ENCODE measurements at regions not wholly inside any gene's neighbourhood (a gene's known extent, or its start where the extent isn't known, plus 50 kb on each side); places are given as distances from the start of the nearest gene placed in this dataset.

DNA sequence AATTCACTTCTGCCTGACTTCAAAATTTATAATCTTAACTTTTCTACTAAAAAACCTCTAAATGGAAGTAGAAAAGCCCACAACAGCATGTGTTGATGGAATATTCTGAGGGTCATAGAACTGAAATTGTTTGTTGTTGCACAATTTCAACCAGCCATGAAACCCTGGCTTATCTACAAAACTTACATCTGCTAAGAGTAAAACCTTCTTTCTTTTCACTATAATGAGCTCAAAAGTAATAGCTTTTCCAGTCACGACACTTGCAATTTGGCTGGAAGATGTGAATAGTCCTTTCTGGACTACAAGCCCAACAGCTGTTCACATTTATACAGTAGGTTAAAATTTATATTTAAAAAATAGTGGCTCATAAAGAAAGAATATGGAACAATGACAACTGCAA lies 250.0 kb downstream of the GPAT3 start:
- H3K36me3 Mint-ChIP-seq = no peaks in the 10 kb centered on the region
- Histone ChIP-seq H3K4me3 (ENCODE audit: low read length) (no peak overlapping the region), H3K4me1 (ENCODE audit: control insufficient read depth, insufficient read depth, low read length) (no peaks in the 10 kb centered on the region), H3K27me3 (ENCODE audit: control insufficient read depth, insufficient read depth, low read length) (no peaks in the 10 kb centered on the region), H3K27ac (ENCODE audit: low read length) (no peak overlapping the region), H3K36me3 (ENCODE audit: control insufficient read depth, insufficient read depth, low read length) (no peaks in the 10 kb centered on the region), H3K9me3 (ENCODE audit: control insufficient read depth, insufficient read depth, low read length) (no peaks in the 10 kb centered on the region)
- no peak for ATAC-seq
- H3K27me3 Mint-ChIP-seq (ENCODE audit: low read depth in 2 of 2) = no peaks in the 10 kb centered on the region
- no peaks in the 10 kb centered on the region for H3K4me1 Mint-ChIP-seq
- intact Hi-C loops (cut with micrococcal nuclease) = no loop called here
- TF ChIP-seq, protein P1, sequence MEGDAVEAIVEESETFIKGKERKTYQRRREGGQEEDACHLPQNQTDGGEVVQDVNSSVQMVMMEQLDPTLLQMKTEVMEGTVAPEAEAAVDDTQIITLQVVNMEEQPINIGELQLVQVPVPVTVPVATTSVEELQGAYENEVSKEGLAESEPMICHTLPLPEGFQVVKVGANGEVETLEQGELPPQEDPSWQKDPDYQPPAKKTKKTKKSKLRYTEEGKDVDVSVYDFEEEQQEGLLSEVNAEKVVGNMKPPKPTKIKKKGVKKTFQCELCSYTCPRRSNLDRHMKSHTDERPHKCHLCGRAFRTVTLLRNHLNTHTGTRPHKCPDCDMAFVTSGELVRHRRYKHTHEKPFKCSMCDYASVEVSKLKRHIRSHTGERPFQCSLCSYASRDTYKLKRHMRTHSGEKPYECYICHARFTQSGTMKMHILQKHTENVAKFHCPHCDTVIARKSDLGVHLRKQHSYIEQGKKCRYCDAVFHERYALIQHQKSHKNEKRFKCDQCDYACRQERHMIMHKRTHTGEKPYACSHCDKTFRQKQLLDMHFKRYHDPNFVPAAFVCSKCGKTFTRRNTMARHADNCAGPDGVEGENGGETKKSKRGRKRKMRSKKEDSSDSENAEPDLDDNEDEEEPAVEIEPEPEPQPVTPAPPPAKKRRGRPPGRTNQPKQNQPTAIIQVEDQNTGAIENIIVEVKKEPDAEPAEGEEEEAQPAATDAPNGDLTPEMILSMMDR (IDR thresholded peaks at IDR 0.05) = no peak
- H3K4me3 Mint-ChIP-seq = no peak overlapping the region
- H3K27ac Mint-ChIP-seq = no peak overlapping the region
- H3K9me3 Mint-ChIP-seq = no peaks in the 10 kb centered on the region
- no CpG with 5 or more reads among the region's 1 CpG for WGBS (ENCODE audit: insufficient coverage)
- no peak for DNase-seq

DNA sequence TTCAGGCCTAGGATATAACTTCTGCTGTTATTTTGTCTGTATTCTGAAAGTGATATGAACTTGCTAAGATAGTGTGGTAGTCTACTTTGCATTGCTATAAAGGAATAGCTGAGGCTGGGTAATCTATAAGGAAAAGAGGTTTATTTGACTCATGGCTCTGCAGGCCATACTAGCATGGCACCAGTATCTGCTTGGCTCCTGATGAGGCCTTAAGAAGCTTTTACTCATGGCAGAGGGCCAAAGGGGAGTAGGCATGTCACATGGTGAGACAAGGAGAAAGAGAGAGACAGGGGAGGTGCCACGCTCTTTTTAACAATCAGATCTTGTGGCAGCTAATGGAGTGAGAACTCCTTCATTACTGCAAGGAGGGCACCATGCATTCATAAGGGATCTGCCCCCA lies 247.3 kb downstream of the GPAT3 start:
- DNase-seq (no peak), ATAC-seq (no peak)
- no peaks in the 10 kb centered on the region for H3K4me1 ChIP-seq (ENCODE audit: control insufficient read depth, insufficient read depth, low read length)
- intact Hi-C loops (cut with micrococcal nuclease) = no loop called here
- no peaks in the 10 kb centered on the region for H3K27me3 ChIP-seq (ENCODE audit: control insufficient read depth, insufficient read depth, low read length)
- no peaks in the 10 kb centered on the region for H3K27me3 Mint-ChIP-seq (ENCODE audit: low read depth in 2 of 2)
- no peaks in the 10 kb centered on the region for H3K36me3 Mint-ChIP-seq
- TF ChIP-seq, protein P1 (IDR thresholded peaks at IDR 0.05) = no peak
- no peak overlapping the region for H3K27ac ChIP-seq (ENCODE audit: low read length)
- no peaks in the 10 kb centered on the region for H3K36me3 ChIP-seq (ENCODE audit: control insufficient read depth, insufficient read depth, low read length)
- no peak overlapping the region for H3K4me3 Mint-ChIP-seq
- H3K9me3 Mint-ChIP-seq = no peaks in the 10 kb centered on the region
- H3K9me3 ChIP-seq (ENCODE audit: control insufficient read depth, insufficient read depth, low read length) = no peaks in the 10 kb centered on the region
- no CpG with 5 or more reads among the region's 1 CpG for WGBS (ENCODE audit: insufficient coverage)
- no peak overlapping the region for H3K4me3 ChIP-seq (ENCODE audit: low read length)
- no peaks in the 10 kb centered on the region for H3K4me1 Mint-ChIP-seq
- H3K27ac Mint-ChIP-seq = no peak overlapping the region

DNA sequence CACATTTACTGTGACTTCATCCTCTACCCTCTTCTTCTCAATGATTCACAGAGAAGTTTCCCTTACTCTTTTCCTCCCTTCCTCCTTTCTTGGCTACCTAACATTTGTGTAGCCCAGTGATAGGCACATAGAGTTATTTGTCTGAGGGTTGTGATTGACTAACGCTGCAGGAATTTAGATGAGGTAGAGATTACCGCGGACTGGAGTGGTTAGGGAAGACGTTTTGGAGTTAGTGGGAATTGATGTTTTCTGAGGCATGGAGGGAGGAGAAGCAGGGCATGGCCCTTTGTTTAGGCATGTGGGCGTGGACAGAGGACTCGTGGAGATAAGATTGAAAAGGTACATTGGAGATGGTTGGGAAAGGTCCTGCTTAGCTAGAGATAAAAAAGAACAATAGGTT lies 246.7 kb downstream of the GPAT3 start:
- no peak overlapping the region for H3K27ac Mint-ChIP-seq

DNA sequence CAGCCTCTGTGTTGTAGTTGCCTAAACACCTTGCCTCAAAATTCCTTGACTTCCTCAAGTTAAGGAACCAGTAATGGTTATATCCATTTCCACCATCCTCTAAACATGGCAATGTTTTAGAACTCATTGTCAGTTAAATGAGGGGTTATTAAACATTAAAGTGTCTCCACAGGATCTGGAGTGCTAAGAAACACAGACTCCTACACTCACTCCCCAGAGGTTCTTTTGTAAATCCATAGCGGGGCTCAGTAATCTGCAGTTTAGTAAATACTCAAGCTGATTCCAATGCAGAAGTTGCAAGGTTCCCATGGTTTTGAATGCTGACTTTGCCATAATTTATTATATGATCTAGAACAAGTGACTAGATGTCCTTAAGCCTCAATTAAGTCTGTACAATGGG lies 245.5 kb downstream of the GPAT3 start:
- no peaks in the 10 kb centered on the region for H3K4me1 ChIP-seq (ENCODE audit: control insufficient read depth, insufficient read depth, low read length)
- DNase-seq = no peak
- no peak for ATAC-seq
- no peaks in the 10 kb centered on the region for H3K4me1 Mint-ChIP-seq
- no peaks in the 10 kb centered on the region for H3K36me3 Mint-ChIP-seq
- no peak overlapping the region for H3K27ac ChIP-seq (ENCODE audit: low read length)
- no peaks in the 10 kb centered on the region for H3K36me3 ChIP-seq (ENCODE audit: control insufficient read depth, insufficient read depth, low read length)
- no peaks in the 10 kb centered on the region for H3K9me3 ChIP-seq (ENCODE audit: control insufficient read depth, insufficient read depth, low read length)
- H3K27me3 ChIP-seq (ENCODE audit: control insufficient read depth, insufficient read depth, low read length) = no peaks in the 10 kb centered on the region
- H3K9me3 Mint-ChIP-seq = peaks cover 0 to 2% of the 10 kb centered on the region in 2 donors
- TF ChIP-seq, protein P1 (IDR thresholded peaks at IDR 0.05) = no peak
- peaks cover 2 to 7% of the 10 kb centered on the region in 2 donors for H3K27me3 Mint-ChIP-seq (ENCODE audit: low read depth in 2 of 2)
- intact Hi-C loops (cut with micrococcal nuclease) = no loop called here
- no peak overlapping the region for H3K4me3 ChIP-seq (ENCODE audit: low read length)
- H3K27ac Mint-ChIP-seq = no peak overlapping the region
- WGBS (ENCODE audit: insufficient coverage) = 100% methylated on average over 1 of the region's 1 CpG
- H3K4me3 Mint-ChIP-seq = no peak overlapping the region

More for the DNA sequence above, 246.7 kb downstream of the GPAT3 start:
- no peak for ATAC-seq
- Histone ChIP-seq H3K9me3 (ENCODE audit: control insufficient read depth, insufficient read depth, low read length) (no peaks in the 10 kb centered on the region), H3K4me3 (ENCODE audit: low read length) (no peak overlapping the region), H3K36me3 (ENCODE audit: control insufficient read depth, insufficient read depth, low read length) (no peaks in the 10 kb centered on the region), H3K4me1 (ENCODE audit: control insufficient read depth, insufficient read depth, low read length) (no peaks in the 10 kb centered on the region), H3K27ac (ENCODE audit: low read length) (no peak overlapping the region), H3K27me3 (ENCODE audit: control insufficient read depth, insufficient read depth, low read length) (no peaks in the 10 kb centered on the region)
- H3K4me3 Mint-ChIP-seq = no peak overlapping the region
- H3K4me1 Mint-ChIP-seq = no peaks in the 10 kb centered on the region
- DNase-seq = no peak
- intact Hi-C loops (cut with micrococcal nuclease) = no loop called here
- no peaks in the 10 kb centered on the region for H3K36me3 Mint-ChIP-seq
- H3K27me3 Mint-ChIP-seq (ENCODE audit: low read depth in 2 of 2) = peaks cover 0 to 1% of the 10 kb centered on the region in 2 donors
- 82% methylated on average over 6 of the region's 6 CpGs for WGBS (ENCODE audit: insufficient coverage)
- TF ChIP-seq, protein P1 (IDR thresholded peaks at IDR 0.05) = no peak
- H3K9me3 Mint-ChIP-seq = peaks cover 0 to 1% of the 10 kb centered on the region in 2 donors
